ENCODE measurements at regions not wholly inside any gene's neighbourhood (a gene's known extent, or its start where the extent isn't known, plus 50 kb on each side); places are given as distances from the start of the nearest gene placed in this dataset.

DNA sequence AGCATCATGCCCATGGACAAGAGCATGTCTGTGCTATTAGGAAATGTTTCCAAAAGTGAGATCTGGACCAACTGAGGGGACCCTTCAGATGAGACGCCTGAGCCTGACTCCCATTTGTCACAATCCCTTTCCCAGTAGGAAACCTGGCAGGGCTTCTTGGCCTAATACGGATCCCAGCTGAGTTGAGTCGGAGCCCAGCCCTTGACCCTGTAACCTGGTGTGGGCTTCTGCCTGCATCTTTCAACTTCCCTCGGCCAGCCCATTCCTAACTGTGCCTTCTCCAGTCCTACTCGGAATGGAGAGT lies 148.3 kb downstream of the IRX2 start:
- no peak for DNase-seq (ENCODE audit: low read depth in 2 of 2)

DNA sequence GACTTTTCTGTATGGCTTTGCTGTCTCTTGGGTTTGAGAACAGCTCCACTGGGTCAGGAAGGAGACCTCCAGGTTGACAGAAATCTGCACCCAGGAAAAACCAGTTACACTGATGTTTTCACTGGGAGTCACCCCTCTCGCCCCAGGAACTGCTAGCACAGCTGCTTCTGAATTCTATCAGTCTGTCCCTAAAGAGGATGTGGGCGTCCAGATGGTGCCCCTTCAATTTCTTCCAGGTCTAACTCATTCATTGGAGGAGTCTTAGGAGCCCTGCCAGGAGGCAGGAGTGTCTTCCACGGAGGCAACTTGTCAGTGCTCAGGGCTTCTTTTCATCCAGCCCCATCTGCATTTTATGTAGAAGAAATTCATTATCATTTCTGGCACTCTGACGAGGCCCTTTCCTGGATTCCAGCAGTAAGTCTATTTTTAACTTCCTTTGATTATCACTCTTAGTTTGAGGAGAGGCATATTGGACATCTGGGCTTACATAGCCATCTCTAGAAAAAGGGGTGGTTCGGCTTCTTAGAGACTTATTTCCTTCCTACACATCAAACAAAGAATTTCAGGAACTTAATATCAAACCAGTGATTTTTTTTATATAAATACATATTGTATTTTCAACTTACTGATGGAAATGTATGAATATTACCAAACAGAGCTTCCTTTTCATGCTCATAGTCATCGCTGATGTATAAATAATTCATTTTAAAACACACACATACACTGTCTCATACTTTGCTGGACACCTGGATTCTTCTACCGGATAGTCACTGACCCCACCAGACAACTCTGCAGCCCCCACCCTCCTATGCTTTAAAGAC lies 148.8 kb downstream of the IRX2 start:
- no peak for DNase-seq (ENCODE audit: low read depth in 2 of 2)

DNA sequence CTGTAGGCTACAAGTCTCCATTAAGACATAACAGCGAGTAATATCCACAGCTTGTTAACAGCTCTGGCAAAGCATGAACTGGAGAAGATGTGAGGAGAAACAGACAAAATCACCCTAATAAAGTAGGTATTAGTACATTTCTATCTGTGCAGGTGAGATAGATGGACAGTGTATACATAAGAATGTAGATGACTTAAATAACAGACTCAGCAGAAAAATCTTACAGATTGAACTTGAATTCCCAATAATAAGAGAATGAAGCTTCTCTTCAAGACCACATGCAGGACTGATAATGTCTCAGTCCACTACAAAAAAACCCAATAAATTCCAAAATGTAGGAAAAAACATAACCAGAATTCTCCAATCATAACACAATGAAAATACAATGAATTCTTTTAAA lies 153.0 kb downstream of the IRX2 start:
- no peak for DNase-seq (ENCODE audit: low read depth in 2 of 2)

DNA sequence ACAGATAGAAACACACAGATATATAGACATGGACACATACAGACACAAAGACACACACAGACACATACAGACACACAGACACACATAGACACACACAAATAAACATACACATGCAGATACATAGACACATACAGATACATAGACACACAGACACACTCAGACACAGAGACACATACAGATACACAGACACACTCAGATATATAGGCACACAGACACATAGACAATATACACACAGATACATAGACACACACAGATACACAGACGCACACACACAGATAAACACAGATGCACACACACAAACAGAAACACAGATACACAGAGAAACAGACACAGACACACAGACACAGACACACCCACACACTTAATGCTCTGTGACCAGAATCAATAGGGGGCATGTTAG lies 156.8 kb downstream of the IRX2 start:
- no peak for DNase-seq (ENCODE audit: low read depth in 2 of 2)

DNA sequence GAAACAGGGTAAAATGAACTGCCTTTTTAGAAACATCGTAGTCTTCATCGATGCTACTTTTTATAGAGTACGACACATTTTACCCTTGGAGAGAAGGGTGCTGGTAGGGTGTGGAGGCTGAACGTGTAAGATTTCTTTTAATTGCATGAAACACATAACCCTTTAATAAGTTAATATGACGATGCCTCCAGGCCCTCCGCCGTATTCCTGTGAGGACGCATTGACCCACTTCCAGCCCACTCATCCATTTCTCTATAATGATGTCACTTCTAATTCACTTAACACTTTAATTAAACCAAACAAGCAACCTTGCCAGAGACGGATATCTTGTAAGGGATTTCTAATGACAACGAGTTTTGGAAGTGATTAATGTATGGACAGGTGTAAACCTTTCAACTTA lies 158.7 kb downstream of the IRX2 start:
- no peak for DNase-seq (ENCODE audit: low read depth in 2 of 2)

DNA sequence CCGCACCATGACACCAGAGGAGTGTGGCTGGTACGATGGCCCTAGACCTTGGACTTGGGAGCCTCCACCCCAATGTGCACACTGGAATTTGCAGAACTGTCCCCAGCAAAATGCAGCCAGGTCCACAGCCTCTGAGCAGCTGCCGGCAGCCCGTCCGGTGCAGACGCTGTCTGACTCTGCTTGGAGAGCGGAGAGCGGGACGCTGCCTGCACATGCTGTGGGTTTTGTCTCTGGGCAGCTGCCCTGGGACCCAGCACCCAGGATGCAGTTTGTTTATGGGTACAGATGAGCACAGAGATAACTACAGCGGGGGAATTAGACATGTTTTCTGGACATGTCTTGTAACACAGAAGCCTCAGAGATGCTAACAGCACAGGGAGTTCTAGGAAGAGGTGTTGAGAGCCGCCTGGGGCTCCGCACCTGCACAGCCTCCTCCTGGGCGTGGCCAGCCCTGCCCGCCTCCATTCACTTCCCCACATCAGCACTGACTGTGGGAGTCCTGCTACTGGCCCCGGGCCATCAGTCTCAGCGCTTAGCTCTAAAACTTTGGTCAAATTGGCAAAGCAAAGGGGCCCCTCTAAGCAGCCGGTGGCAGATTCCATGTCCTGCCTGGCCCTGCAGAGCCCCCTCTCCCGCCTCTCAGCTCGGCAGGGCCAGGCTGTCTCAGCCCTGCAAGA lies 159.6 kb downstream of the IRX2 start:
- DNase-seq (ENCODE audit: low read depth in 2 of 2), result no peak

DNA sequence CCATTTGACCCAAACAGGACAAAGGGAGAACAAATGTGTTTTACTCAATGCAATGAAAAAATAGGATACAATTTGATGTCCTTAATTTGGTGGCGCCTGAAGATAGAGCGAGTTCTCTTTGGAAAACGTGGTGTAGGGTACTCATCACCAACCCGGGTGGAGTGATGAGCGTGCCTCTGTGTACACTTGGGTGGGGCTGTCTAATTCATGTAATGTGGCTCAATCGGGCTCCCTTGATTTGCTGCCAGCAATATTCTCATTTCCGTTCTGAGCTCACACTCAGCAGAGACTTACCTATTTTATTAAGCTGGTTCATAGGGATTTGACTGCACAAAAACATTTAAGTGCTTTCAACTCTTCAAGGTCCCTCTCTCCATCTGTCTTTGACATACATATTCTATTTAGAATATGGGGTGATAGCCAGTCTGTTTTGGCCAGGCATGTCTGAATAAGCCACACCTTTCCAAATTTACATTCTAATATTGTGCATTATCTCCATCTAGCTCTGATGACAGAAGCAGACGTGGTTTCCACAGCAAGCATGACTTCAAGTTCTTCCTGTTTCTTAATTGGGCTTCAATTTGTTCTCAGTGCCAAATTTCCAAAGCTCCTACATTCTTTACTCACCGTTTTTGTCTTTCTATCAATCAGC lies 162.5 kb downstream of the IRX2 start:
- no peak for DNase-seq (ENCODE audit: low read depth in 2 of 2)

DNA sequence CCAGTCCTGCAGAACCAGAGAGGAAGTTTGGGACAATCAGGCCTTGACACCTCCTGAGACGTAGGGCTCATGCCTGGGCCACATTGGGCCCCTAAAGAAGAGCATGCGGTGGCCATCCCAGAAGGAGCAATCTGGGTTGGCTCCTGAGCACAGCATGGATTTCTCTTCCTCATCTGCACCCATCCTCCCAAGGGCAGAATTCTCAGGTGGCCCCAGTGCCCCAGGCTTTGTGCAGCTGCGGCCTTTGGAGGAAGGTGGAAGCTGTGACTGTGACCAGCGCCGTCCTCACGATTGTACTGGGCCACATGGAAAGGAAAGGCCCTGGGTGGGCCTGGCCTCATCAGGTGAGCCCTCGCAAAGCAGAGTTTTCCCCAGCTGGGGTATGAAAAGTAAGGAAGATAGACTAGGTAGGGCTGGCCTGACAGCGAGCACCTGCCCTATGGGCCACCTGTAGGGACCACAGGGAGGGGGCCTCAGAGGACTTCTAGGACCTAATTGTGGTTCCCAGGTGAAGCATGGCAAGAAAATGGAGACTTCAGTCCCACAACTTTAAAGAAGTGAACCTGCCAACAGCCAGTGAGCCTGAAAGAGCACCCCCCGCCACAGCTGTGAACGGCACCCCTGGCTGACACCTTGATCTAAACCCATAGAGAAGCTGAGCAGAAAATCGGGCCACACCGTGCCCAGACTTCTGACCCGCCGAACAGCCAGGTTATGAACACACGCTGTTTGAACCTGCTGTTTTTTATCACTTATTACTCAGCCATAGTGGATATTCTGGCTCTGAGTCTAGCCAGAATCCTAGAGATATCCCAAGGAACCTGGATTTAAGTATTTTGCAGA lies 164.1 kb downstream of the IRX2 start:
- no peak for DNase-seq (ENCODE audit: low read depth in 2 of 2)

DNA sequence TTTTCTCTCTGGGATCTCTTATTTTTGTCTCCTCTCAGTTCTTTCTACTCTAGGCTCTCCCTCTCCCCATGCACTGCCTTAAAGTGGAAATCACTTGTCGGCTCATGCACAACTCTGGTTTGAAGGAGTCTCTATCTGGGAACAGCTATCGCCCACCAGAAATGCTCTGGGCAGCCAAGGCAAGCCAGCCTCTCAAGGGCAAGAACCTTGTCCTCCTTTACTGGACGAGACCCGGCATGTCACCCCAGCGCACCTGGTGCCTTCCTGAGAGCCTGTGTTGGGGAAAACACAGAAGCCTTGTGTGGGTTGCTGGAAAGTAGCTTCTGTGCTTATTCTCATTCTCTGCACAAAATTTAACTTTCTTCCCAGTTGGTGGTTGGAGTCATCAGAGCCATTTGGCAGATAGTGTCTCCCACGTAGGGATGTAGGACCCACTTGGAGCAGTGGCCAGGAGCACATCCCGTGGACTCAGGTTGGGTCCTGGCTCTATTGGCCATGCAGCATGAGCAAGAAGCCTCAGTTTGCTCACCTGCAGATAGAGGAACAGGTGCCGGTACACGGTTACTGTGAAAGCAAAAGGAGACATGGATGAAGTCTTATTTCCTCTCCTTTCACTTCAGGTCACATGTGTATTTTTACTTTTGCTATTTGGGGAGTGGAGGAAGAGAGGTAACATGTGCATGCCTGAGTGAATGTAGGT lies 165.3 kb downstream of the IRX2 start:
- DNase-seq (ENCODE audit: low read depth in 2 of 2), result no peak

DNA sequence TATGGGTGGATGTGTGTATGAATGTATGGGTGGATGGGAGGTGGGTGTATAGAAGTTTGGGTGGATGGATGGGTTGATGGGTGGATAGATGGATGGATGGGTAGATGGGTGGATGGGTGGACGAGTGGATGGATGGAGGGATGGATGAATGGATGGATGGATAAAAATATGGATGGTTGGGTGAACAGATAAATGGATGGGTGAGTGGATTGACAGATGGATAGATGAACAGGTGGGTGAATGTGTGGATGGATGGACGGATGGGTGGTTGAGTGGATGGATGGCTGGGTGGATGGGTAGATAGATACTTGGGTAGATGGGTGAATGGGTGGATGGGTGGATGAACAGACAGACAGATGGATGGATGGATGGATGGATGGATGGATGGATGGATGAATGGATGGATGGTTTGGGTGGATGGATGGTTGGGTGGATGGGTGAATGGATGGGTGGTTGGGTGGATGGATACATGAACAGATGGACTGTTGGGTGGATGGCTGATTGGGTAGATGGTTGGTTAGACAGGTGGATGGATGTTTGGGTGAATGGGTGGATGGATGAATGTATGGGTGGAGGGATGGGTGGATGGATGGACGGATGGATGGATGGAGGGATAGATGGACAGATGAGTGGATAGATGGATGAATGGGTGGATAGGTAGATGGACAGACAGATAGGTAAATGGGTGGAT lies 166.8 kb downstream of the IRX2 start:
- DNase-seq (ENCODE audit: low read depth in 2 of 2), result no peak

DNA sequence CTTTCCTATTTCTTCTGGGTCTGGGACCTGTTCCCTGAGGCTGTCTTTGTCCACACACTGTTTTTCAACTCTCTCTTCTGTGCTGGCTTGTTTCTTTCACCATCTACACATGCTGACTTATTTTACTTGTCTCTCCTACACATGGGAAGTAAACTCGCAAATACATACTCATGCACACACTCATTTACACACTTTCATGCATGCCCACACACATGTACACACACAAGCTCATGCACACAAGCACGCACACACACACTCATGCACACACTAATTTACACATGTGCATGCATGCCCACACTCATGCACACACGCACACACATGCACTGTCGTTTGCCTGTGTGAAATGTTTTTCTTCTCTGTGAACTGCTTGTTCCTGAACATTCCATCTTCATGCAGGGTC lies 169.0 kb downstream of the IRX2 start:
- no peak for DNase-seq (ENCODE audit: low read depth in 2 of 2)

DNA sequence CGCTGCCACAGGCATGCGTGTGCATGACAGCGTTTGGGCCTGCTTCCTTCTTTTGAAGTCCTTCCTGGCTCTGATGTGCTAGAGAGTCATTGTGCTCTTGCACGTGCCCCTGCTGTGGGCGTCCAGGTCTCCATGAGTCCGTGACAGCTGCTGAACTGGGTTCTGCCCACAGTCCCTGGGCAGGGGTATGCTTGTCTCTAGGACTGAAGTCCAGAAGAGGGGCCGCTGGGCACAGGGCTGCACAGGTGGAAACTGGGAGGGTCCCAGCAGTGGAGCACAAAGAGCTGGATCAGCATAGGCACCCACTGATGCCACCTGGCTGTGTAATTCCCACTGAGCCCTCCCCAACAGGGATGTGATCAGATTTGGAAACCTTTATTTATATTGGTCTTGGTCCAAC lies 169.4 kb downstream of the IRX2 start:
- no peak for DNase-seq (ENCODE audit: low read depth in 2 of 2)

DNA sequence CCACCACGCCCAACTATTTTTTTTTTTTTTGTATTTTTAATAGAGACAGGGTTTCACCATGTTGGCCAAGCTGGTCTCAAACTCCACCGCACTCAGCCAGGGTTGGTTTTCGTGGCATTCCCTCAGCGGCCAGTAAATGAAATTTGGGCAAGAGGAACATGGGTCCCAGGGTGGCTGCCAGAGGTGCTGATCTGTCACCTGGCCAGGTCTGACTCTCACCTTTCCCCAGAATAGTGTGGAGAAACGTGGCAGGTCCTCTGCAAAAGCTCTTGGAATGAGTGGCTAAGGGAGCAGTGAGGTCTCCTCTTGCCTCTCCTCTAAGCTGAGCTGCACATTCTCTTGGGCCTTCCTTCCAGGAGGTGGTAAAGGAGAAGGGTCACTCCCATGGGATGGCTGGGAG lies 170.1 kb downstream of the IRX2 start:
- DNase-seq (ENCODE audit: low read depth in 2 of 2), result no peak

DNA sequence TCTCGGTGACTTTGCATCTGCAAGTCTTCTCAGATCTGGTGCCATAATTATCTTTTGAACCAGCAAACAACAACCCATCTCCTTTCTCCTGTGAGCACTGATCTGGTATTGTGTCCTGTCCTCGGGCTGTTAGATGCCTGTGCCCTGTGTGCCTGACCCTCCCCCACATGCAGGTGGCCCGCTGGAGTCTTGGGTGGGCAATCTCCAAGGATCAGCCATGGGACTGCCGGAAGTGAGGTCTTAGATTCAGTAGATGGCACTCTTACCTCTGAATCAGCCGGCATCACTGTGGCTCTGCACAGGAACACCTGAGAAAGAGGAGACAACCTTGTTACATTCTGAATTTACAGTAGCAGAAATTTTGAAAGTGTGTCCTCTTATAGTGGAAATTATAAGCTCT lies 172.4 kb downstream of the IRX2 start:
- DNase-seq (ENCODE audit: low read depth in 2 of 2), result no peak

DNA sequence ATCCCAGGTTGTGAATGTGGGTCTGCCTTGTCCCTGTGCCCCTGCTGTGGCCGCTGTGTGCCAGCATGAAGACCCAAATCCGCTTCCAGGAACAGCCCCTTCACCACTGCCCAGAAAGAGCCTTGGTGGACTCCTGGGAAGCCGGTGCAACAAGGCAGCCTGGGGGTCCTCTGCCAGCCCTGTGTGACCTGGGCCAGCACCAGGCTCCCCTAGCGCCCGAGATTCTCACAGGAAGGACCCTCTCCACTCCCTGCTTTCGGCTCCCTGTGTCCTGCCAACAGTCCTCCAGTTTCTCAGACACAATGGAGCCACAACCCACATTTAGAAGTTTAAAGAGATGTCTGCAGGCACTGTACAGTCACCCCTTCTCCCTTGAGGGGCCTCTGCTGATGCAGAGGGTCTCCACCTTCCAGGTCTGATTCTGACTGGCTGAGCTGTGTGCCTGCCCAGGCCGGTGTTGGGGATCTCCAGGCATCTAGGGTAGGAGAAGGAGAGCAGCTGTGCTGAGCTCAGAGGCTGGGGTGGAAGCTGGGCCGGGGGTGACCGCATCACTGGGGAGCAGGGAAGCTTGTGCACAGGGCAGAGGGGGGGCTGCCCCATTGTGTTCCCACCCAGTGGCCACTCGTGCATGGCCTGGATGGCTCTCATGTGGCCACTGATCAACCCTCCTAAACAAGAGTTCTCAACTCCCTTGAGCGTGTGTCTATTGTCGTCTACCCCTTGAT lies 174.0 kb downstream of the IRX2 start:
- no peak for DNase-seq (ENCODE audit: low read depth in 2 of 2)

DNA sequence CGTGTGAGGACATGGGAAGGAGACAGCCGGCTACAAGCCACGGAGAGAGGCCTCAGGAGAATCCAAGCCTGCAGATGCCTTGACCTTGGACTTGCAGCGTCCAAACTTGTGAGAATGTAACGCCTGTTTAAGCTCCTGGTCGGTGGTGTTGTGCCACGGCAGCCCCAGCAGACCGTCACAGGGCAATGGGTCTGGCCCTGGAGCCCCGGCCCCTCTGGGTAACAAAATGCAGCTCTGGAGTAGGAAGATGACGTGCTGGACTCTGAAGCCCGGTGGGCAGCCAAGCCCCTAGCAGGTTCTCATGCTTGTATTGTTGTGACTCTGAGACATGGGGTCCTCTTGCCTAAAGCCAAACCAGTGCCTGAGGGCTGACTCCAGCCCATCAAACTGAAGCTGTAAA lies 174.7 kb downstream of the IRX2 start:
- no peak for DNase-seq (ENCODE audit: low read depth in 2 of 2)

DNA sequence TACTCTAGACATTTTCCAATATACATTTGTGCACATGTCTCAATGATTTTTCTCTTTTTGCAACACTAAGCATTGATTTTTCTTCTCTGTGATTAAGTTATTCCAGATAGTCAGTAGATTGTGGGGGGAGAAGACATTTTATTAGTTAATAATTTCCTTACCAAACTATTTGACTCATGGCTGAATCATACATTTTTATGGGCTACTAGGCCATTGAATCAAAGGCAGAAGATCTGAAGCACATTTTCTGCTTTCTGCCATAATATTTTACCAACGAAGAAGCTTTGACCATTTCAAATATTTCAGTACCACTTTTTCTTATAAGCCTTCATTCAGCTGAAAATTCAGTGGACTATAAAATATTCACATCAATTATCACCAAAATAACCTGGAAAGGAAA lies 175.6 kb downstream of the IRX2 start:
- DNase-seq (ENCODE audit: low read depth in 2 of 2), result no peak

DNA sequence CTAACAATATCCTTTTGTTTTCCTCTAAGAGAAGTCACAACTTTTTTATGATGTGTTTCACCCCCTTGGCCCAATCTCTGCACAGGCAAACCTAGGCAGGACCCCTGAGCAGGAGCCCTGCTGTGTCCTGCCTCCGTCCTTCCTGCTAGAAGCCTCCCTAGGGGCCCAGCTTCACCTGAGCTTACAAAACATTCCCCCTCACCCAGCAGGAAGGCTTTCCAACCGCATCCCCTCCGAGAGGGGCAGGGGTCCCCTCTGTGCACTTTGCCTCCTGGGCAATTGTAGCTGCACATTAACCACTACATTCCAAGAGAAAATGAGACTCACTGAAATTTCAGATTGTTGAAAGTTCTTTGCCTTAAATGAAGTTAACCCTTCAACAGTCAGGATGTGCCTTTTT lies 176.2 kb downstream of the IRX2 start:
- no peak for DNase-seq (ENCODE audit: low read depth in 2 of 2)

DNA sequence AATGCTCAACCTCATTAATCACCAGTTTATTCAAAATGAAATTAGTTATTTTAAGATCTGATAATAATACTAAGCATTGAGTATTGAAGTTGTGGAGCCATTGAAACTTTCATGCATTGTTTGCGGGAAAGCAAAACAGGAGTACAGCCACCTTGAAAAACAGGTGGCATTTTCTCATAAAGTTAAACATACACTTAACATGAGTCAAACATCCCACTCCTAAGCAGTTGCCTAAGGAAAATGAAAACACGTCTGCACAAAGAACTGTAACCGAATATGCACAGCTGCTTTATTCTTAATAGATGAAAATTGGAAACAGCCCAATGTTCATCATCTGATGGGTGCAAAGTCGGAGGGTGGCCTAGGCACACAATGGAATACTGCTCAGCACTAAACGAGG lies 177.3 kb downstream of the IRX2 start:
- no peak for DNase-seq (ENCODE audit: low read depth in 2 of 2)

DNA sequence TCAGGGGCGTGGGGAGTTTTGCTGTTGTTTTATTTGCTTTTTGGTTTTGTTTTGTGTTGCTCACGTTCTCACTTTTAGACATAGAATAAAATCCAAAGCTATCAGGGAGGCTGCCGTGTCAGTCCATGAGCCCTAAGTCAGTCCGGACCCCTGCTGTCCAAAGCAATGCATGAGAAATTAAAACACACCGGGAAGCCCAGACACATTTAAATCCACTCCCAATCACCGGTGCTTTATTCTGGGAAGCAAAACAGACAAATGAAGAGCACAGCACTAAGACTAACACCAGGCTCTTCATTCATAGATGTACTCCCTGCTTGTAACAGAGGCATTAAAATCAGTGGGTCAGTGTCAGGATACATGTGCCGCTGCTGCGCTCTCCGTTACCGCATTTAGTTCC lies 180.9 kb downstream of the IRX2 start:
- DNase-seq (ENCODE audit: low read depth in 2 of 2), result no peak

Measured in stimulated activated CD4-positive, alpha-beta T cell treated with anti-CD3 and anti-CD28 coated beads, Interleukin-4, amount 100 ng/mL, for 48 hours (primary cell).